Small intestine (tissue), 7 donors: ENCODE measurements at regions not wholly inside any gene's neighbourhood (a gene's known extent, or its start where the extent isn't known, plus 50 kb on each side); places are given as distances from the start of the nearest gene placed in this dataset.

Experiments
- DNase-seq, 2 donors: peaks; one replicate each; pipeline versions ENCODE4 v3.0.0 to v3.0.0-alpha.2; 2013
- FAIRE-seq: peaks from 2 replicates; lab custom pipeline; 2012; peaks lifted over from hg19 to GRCh38; lab: Jason Lieb, UNC
- H3K27ac ChIP-seq, 3 donors: one replicate each; pipeline ENCODE4 v1.5.1; 2013; ENCODE audit warnings: low read length in 2 of 3, mild to moderate bottlenecking in 2 of 3, control low read depth in 1 of 3, inconsistent platforms in 1 of 3, low read depth in 1 of 3, moderate library complexity in 1 of 3
- H3K27me3 ChIP-seq, 3 donors: one replicate each; pipeline ENCODE4 v1.6.1; 2013; ENCODE audit warnings: low read length in 3 of 3, inconsistent platforms in 1 of 3; ENCODE audit not compliant: control insufficient read depth in 3 of 3, insufficient read depth in 3 of 3
- H3K36me3 ChIP-seq, 3 donors: one replicate each; pipeline ENCODE4 v1.6.1; 2013; ENCODE audit warnings: low read length in 3 of 3, inconsistent platforms in 1 of 3, low read depth in 1 of 3, mild to moderate bottlenecking in 1 of 3, moderate library complexity in 1 of 3; ENCODE audit not compliant: control insufficient read depth in 3 of 3, insufficient read depth in 2 of 3
- H3K4me1 ChIP-seq, 3 donors: one replicate each; pipeline ENCODE4 v1.6.1; 2013; ENCODE audit warnings: low read length in 2 of 3, inconsistent platforms in 1 of 3, low read depth in 1 of 3, mild to moderate bottlenecking in 1 of 3, moderate library complexity in 1 of 3; ENCODE audit not compliant: control insufficient read depth in 3 of 3, insufficient read depth in 2 of 3
- H3K4me3 ChIP-seq, 3 donors: one replicate each; pipeline ENCODE4 v1.5.1; 2013; ENCODE audit warnings: low read length in 3 of 3, control low read depth in 1 of 3, inconsistent platforms in 1 of 3, low read depth in 1 of 3, mild to moderate bottlenecking in 1 of 3, moderate library complexity in 1 of 3
- H3K9me3 ChIP-seq, 2 donors: one replicate each; pipeline ENCODE4 v1.6.1; 2013; ENCODE audit warnings: low read depth in 1 of 2, low read length in 1 of 2; ENCODE audit not compliant: control insufficient read depth in 2 of 2, insufficient read depth in 1 of 2
- WGBS, 3 donors: extraction: QIAGEN DNeasy Blood & Tissue Kit; methylation state at CpG; one replicate each; pipeline ENCODE4 v1.1.7; 2013; 5-methylcytosine and 5-hydroxymethylcytosine counted together
- donor health status: healthy with polysubstance abuse.
- donor health status: control.
- donor health status: control.
- donor health status: Bipolar disorder and iron deficiency.
- donor health status: healthy.

DNA sequence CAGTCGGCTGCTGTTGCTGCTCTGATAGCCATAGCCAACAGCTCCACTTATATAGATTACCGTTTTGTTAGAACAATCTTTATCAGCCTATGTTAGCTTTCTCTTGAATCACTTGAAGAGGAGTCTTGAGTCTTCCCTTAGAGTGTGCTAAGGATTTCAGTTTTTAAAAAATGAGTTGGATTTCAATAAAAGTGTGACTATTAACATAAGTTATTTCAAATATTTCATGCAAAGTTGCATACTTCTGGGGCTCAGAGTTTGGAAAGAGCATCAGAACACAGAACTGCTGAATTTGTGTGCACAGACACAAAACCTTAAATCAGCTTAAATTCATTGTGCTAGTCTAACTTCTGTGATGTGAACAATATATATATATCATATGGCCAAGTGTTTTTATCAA is 174.7 kb downstream of the MTX2 start:
- Histone ChIP-seq H3K27me3 (peaks cover 0 to 4% (median 0%) of the 10 kb centered on the region in 3 donors), H3K27ac (no peak overlapping the region), H3K36me3 (no peaks in the 10 kb centered on the region), H3K4me1 (no peaks in the 10 kb centered on the region), H3K4me3 (no peak overlapping the region), H3K9me3 (no peaks in the 10 kb centered on the region)
- DNase-seq (no peak), FAIRE-seq (no peak)
- WGBS, 3 donors = 30 to 58% (median 50%) methylated on average over 2 of the region's 2 CpGs

DNA sequence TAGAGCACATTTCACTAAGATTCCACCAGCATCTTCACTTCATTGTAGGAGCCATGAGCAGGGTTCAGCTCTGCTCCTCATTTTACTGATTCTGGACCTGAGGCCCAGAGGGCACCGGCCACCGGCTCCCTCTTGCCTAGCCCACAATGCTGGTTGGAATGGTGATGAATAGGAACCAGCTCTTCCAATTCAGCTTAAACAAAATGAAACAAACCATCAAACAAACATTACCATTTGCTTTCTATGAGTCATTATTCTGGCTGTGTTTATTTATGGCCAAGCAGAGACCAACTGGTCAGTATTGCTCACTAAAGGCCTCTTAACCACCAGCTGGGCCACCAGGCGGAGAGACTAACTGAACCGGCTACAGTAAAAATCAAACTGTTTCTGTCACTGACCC is 176.7 kb downstream of the MTX2 start:
- H3K27ac ChIP-seq = peak overlapping the region in 1 of 3 donors; percentile 4
- DNase-seq (no peak), FAIRE-seq (no peak)
- H3K4me1 ChIP-seq = no peaks in the 10 kb centered on the region
- H3K9me3 ChIP-seq = no peaks in the 10 kb centered on the region
- WGBS, 3 donors = 82 to 85% (median 83%) methylated on average over 4 of the region's 4 CpGs
- H3K4me3 ChIP-seq = no peak overlapping the region
- H3K27me3 ChIP-seq = peaks cover 0 to 6% (median 0%) of the 10 kb centered on the region in 3 donors
- no peaks in the 10 kb centered on the region for H3K36me3 ChIP-seq

DNA sequence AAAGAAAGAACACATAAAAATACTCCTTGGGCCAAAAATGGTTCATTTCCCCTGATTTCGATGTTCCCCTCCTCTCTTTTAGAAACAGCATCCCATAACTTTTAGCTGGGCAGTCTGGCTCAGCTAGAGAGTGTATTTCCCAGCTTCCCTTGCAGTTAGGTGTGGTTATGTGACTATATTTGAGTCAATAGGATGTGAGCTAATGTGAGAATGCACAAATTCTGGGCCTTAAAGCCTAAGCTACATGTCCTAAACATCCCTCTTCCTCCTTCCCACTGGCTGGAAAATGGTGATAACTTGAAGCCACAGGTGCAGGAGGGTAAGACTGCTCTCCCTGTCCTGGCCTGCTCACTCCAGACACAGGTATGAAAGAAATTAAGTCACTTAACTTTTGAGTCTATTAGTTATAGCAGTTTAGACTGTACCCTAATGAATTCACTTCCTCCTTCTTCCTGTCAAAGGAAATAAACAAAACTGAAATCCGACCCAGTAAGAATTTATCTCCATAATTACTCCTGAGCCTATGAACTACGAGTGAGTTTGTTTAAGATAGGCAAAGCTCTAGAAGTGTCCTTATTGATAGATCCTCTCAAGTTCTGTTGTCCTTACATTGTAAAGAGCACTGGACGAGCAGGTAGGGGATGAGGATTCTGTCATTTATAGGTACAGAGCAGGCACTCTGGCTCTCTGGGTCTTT is 177.6 kb downstream of the MTX2 start:
- Histone ChIP-seq H3K4me1 (no peaks in the 10 kb centered on the region), H3K27ac (no peak overlapping the region), H3K36me3 (no peaks in the 10 kb centered on the region), H3K27me3 (peaks cover 0 to 11% (median 0%) of the 10 kb centered on the region in 3 donors), H3K9me3 (no peaks in the 10 kb centered on the region), H3K4me3 (no peak overlapping the region)
- FAIRE-seq = no peak
- no peak for DNase-seq
- 45 to 49% (median 48%) methylated on average over 4 of the region's 4 CpGs for WGBS, 3 donors

DNA sequence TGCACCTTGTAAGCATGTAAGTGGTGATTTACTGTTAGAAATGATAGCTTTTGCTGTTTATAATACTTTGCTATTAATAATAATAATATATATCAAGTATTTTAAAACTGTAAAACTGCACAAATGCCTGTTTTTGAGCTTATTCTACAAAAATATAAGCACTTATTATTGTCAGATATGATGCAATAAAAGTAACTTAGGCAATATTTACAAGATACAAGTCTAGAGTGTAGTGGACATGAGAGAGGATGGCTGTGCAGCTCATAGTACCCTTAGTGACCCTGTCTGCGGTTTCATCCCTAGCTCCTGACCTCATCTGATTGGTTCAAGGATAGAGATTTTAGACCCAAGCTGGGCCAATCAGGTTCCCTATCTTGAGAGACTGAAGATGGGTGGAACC is 178.4 kb downstream of the MTX2 start:
- H3K36me3 ChIP-seq = no peaks in the 10 kb centered on the region
- 86 to 95% (median 89%) methylated on average over 1 of the region's 1 CpG for WGBS, 3 donors
- no peak for FAIRE-seq

DNA sequence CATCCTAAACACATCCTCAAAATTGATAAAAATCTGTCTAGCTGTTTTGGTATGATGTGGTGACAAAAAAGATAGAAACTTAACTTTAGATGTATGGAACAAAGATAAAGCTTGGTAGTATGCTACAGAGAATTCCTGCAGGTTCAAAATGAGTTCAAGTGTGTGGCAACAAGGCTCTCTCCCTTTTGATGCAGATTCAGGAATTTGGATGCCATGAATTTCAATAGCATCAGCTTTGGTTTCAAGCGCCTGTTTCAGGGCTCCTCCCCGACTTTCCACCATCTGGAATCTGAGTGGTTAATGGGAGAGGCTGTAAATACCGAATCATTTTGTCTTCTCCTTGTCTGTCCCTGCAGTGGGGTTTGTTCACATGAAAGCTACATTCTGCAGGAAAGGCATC is 180.6 kb downstream of the MTX2 start:
- no peak overlapping the region for H3K27ac ChIP-seq

More for the DNA sequence above, 178.4 kb downstream of the MTX2 start:
- Histone ChIP-seq H3K27me3 (peaks cover 0 to 11% (median 0%) of the 10 kb centered on the region in 3 donors), H3K27ac (no peak overlapping the region), H3K9me3 (no peaks in the 10 kb centered on the region), H3K4me1 (no peaks in the 10 kb centered on the region), H3K4me3 (no peak overlapping the region)
- DNase-seq = no peak

DNA sequence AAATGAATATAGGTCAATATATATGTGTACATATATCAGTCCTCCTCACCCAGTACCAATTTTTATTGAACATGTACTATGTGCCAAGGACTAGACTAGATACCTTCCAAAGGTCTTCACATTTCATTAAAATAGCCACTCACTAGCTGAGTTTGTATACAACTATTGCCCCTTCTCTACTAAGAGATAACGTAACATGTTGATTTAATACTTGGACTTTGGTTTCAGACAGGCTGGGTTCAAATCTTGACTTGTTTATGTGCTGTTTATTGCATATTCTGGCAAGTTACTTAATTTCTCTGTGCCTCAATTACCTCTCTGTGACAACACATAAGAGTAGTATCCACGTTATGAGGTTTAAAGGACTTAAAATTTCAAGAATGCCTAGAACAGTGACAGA is 184.5 kb downstream of the MTX2 start:
- no peaks in the 10 kb centered on the region for H3K4me1 ChIP-seq
- WGBS, 3 donors = 16 to 67% (median 44%) methylated on average over 2 of the region's 2 CpGs

More for the DNA sequence above, 180.6 kb downstream of the MTX2 start:
- Histone ChIP-seq H3K9me3 (no peaks in the 10 kb centered on the region), H3K36me3 (no peaks in the 10 kb centered on the region), H3K27me3 (peaks cover 0 to 11% (median 4%) of the 10 kb centered on the region in 3 donors), H3K4me1 (no peaks in the 10 kb centered on the region), H3K4me3 (no peak overlapping the region)
- FAIRE-seq (no peak), DNase-seq (no peak)
- 59 to 73% (median 69%) methylated on average over 3 of the region's 3 CpGs for WGBS, 3 donors

DNA sequence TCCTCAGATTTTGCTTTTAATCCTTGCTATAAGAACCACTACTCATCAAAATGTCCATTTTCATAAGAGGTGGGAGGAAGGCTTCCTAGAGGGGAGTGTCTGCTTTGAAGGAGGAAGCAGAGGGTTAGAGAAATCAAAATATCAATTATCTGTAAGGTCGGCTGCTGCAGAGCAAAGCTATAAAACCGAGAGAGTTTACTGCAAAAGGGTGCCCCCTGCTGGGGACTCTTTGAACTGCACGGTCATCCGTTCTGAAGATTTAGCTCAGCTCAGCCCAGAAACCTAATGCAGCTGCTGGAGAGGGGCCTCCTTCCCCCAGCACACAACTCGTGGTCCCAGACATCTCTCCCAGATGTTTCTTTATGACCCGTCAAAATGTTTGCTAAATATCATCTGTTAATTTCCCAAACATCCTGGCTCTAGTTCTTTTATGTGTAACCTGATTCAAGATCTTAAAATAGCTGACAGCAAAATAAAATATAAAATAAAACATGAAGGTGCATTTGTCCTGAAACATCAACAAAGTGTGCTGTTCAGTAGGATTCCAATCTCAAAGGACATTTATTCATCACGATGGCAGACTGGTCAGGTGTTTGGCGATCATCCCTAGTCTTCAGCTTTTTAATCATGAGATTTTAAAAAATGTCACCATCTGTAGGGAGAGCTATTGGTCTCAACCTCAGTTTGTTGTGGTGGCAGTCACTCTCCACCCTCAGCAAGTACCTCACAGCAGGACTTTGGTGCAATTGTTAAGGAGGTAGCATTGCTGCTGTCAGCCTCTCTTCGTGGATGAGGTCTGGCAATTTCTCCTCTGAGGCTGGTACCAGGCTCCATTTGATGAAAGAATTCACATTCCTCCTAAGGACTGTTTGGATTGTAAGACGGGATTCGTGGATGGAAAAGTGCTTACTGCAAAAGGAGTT is 185.9 kb downstream of the MTX2 start:
- DNase-seq (peak; percentile 59 to 83), FAIRE-seq (no peak)
- no peaks in the 10 kb centered on the region for H3K4me1 ChIP-seq
- H3K9me3 ChIP-seq = no peaks in the 10 kb centered on the region
- peaks cover 0 to 22% (median 4%) of the 10 kb centered on the region in 3 donors for H3K27me3 ChIP-seq
- WGBS, 3 donors = 11 to 20% (median 17%) methylated on average over 11 of the region's 11 CpGs
- no peak overlapping the region for H3K4me3 ChIP-seq
- no peaks in the 10 kb centered on the region for H3K36me3 ChIP-seq
- H3K27ac ChIP-seq = peak overlapping the region in 2 of 3 donors; percentile 68 to 72

More for the DNA sequence above, 184.5 kb downstream of the MTX2 start:
- FAIRE-seq (no peak), DNase-seq (no peak)
- no peaks in the 10 kb centered on the region for H3K36me3 ChIP-seq
- H3K9me3 ChIP-seq = no peaks in the 10 kb centered on the region
- H3K27me3 ChIP-seq = peaks cover 0 to 22% (median 4%) of the 10 kb centered on the region in 3 donors
- H3K27ac ChIP-seq = no peak overlapping the region
- no peak overlapping the region for H3K4me3 ChIP-seq

DNA sequence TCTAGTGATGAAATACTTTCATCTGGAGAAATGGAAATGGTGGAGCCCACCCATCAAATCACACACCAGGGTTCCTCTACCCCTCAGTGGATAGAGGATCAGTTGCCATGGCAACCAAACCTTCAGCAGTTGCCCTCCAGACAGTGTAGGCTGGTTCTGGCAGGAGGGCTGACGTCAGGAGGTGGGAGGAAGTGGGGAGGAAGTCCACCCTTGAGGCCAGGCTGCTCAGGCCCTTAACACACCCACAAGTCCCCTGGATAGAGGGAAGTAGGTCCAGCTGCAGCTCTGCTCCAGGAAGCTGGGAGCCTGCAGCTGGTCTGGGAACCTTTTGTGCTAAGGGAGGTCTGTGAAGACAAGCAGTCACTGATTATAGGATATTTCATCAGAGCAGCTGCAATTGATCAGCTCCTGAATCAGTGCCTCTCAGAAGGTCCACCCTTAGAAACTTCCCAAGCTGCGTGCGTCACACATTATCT is 186.6 kb downstream of the MTX2 start:
- DNase-seq (peak in 1 of 2 donors; percentile 28), FAIRE-seq (no peak)
- no peak overlapping the region for H3K4me3 ChIP-seq
- H3K27ac ChIP-seq = peak overlapping the region in 2 of 3 donors; percentile 68 to 72
- WGBS, 3 donors = 14 to 23% (median 22%) methylated on average over 3 of the region's 3 CpGs
- peaks cover 0 to 17% (median 4%) of the 10 kb centered on the region in 3 donors for H3K27me3 ChIP-seq
- no peaks in the 10 kb centered on the region for H3K4me1 ChIP-seq
- no peaks in the 10 kb centered on the region for H3K36me3 ChIP-seq
- no peaks in the 10 kb centered on the region for H3K9me3 ChIP-seq
